Natural killer cell (primary cell): ENCODE measurements at regions not wholly inside any gene's neighbourhood (a gene's known extent, or its start where the extent isn't known, plus 50 kb on each side); places are given as distances from the start of the nearest gene placed in this dataset.

Experiments used
- ATAC-seq, 3 donors: fragments of 150-1000 bp in 2 of 3; fragments of 200-7000 bp in 1 of 3; cut with Tn5 transposase; 1 replicate in 1 of 3; 2 replicates in 2 of 3; pipeline ENCODE4 v1.10.0; 2021; ENCODE audit warnings: mild to moderate bottlenecking in 2 of 3, moderate library complexity in 2 of 3
- DNase-seq, 2 donors: peaks; one replicate each; pipeline versions ENCODE4 v3.0.0 to v3.0.0-alpha.2; 2013 to 2021; ENCODE audit warnings: mixed read lengths in 1 of 2
- H3K27ac ChIP-seq: one replicate; pipeline ENCODE4 v1.5.1; 2013; ENCODE audit warnings: mild to moderate bottlenecking, low read length
- H3K27me3 ChIP-seq: one replicate; pipeline ENCODE4 v1.6.1; 2013; ENCODE audit warnings: low read length; ENCODE audit not compliant: control insufficient read depth, insufficient read depth
- H3K36me3 ChIP-seq: one replicate; pipeline ENCODE4 v1.6.1; 2013; ENCODE audit warnings: low read length; ENCODE audit not compliant: control insufficient read depth, insufficient read depth
- H3K4me1 ChIP-seq: one replicate; pipeline ENCODE4 v1.6.1; 2013; ENCODE audit warnings: low read length; ENCODE audit not compliant: control insufficient read depth, insufficient read depth
- H3K4me3 ChIP-seq: one replicate; pipeline ENCODE4 v1.5.1; 2013; ENCODE audit warnings: low read length
- H3K9me3 ChIP-seq: one replicate; pipeline ENCODE4 v1.6.1; 2013; ENCODE audit warnings: low read length; ENCODE audit not compliant: control insufficient read depth, insufficient read depth
- H3K27ac Mint-ChIP-seq, 2 donors: one replicate each; pipeline ENCODE4 v1.8.0; 2022; ENCODE audit warnings: mild to moderate bottlenecking in 2 of 2, mixed read lengths in 2 of 2, moderate library complexity in 1 of 2
- H3K27me3 Mint-ChIP-seq, 2 donors: one replicate each; pipeline ENCODE4 v1.8.0; 2022; ENCODE audit warnings: low read depth in 2 of 2, mixed read lengths in 2 of 2
- H3K36me3 Mint-ChIP-seq: one replicate; pipeline ENCODE4 v1.8.0; 2022; ENCODE audit warnings: mixed read lengths
- H3K4me1 Mint-ChIP-seq, 2 donors: one replicate each; pipeline ENCODE4 v1.8.0; 2022; ENCODE audit warnings: mixed read lengths in 2 of 2
- H3K4me3 Mint-ChIP-seq: one replicate; pipeline ENCODE4 v1.8.0; 2022; ENCODE audit warnings: mild to moderate bottlenecking, moderate library complexity, mixed read lengths
- H3K9me3 Mint-ChIP-seq, 2 donors: one replicate each; pipeline ENCODE4 v1.8.0; 2022; ENCODE audit warnings: mixed read lengths in 2 of 2
- CTCF ChIP-seq: fragments of 200-600 bp; IDR thresholded peaks from one replicate; pipeline ENCODE4 v1.8.0; 2022; ENCODE audit warnings: antibody characterized with exemption
- WGBS: methylation state at CpG from one replicate; pipeline ENCODE4 v1.1.7; 2013; ENCODE audit warnings: missing lambda C conversion rate; ENCODE audit not compliant: insufficient coverage; 5-methylcytosine and 5-hydroxymethylcytosine counted together
- intact Hi-C: fragments of 100-400 bp; cut with micrococcal nuclease; formaldehyde crosslinking; loops from one replicate; pipeline ENCODE4 v1.14.2; 2022

GRCh38 chr1:208766832-208767231 lies 522.6 kb upstream of the PLXNA2 start:
- ATAC-seq (no peak), DNase-seq (no peak)
- Mint-ChIP-seq H3K27me3 (no peaks in the 10 kb centered on the region), H3K36me3 (no peaks in the 10 kb centered on the region), H3K27ac (no peak overlapping the region), H3K4me3 (no peak overlapping the region), H3K4me1 (no peaks in the 10 kb centered on the region), H3K9me3 (peaks cover 0 to 2% of the 10 kb centered on the region in 2 donors)
- TF ChIP-seq CTCF = no peak
- no peaks in the 10 kb centered on the region for H3K4me1 ChIP-seq
- no peak overlapping the region for H3K4me3 ChIP-seq
- no peaks in the 10 kb centered on the region for H3K27me3 ChIP-seq
- H3K27ac ChIP-seq = no peak overlapping the region
- no peaks in the 10 kb centered on the region for H3K9me3 ChIP-seq
- 76% methylated on average over 4 of the region's 4 CpGs for WGBS
- intact Hi-C loops = no loop called here
- H3K36me3 ChIP-seq = no peaks in the 10 kb centered on the region

- no peak for ATAC-seq
- Mint-ChIP-seq H3K9me3 (peaks cover under 1 to 2% of the 10 kb centered on the region in 2 donors), H3K27ac (no peak overlapping the region), H3K36me3 (no peaks in the 10 kb centered on the region), H3K4me1 (no peaks in the 10 kb centered on the region), H3K4me3 (no peak overlapping the region), H3K27me3 (no peaks in the 10 kb centered on the region)
- H3K9me3 ChIP-seq = no peaks in the 10 kb centered on the region
- intact Hi-C loops = no loop called here
- no peaks in the 10 kb centered on the region for H3K27me3 ChIP-seq
- no peak for DNase-seq
- no peaks in the 10 kb centered on the region for H3K4me1 ChIP-seq
- H3K27ac ChIP-seq = no peak overlapping the region
- no peaks in the 10 kb centered on the region for H3K36me3 ChIP-seq
- no peak for TF ChIP-seq CTCF
- H3K4me3 ChIP-seq = no peak overlapping the region
- WGBS = 100% methylated on average over 2 of the region's 3 CpGs
Observed at GRCh38 chr1:208767816-208768215, 523.6 kb upstream of the PLXNA2 start.

- no peak for TF ChIP-seq CTCF
- no peak overlapping the region for H3K27ac Mint-ChIP-seq
- H3K27me3 ChIP-seq = no peaks in the 10 kb centered on the region
- no peaks in the 10 kb centered on the region for H3K36me3 Mint-ChIP-seq
- no peak overlapping the region for H3K4me3 ChIP-seq
- intact Hi-C loops = no loop called here
- no peaks in the 10 kb centered on the region for H3K36me3 ChIP-seq
- H3K9me3 ChIP-seq = no peaks in the 10 kb centered on the region
- DNase-seq = no peak
- no peaks in the 10 kb centered on the region for H3K4me1 Mint-ChIP-seq
- WGBS = 68% methylated on average over 4 of the region's 4 CpGs
- no peaks in the 10 kb centered on the region for H3K4me1 ChIP-seq
- no peaks in the 10 kb centered on the region for H3K27me3 Mint-ChIP-seq
- no peak overlapping the region for H3K4me3 Mint-ChIP-seq
- H3K9me3 Mint-ChIP-seq = peaks cover 5 to 6% of the 10 kb centered on the region in 2 donors
- ATAC-seq = no peak
- H3K27ac ChIP-seq = no peak overlapping the region
Observed at GRCh38 chr1:208772891-208773290, 528.7 kb upstream of the PLXNA2 start.

GRCh38 chr1:208775841-208776240 lies 531.7 kb upstream of the PLXNA2 start:
- TF ChIP-seq CTCF = no peak
- no peak overlapping the region for H3K27ac ChIP-seq
- Mint-ChIP-seq H3K27ac (no peak overlapping the region), H3K9me3 (peaks cover 5 to 6% of the 10 kb centered on the region in 2 donors), H3K27me3 (no peaks in the 10 kb centered on the region), H3K4me3 (no peak overlapping the region), H3K36me3 (no peaks in the 10 kb centered on the region), H3K4me1 (no peaks in the 10 kb centered on the region)
- H3K36me3 ChIP-seq = no peaks in the 10 kb centered on the region
- no peak overlapping the region for H3K4me3 ChIP-seq
- no peaks in the 10 kb centered on the region for H3K27me3 ChIP-seq
- no peaks in the 10 kb centered on the region for H3K4me1 ChIP-seq
- WGBS = 71% methylated on average over 2 of the region's 3 CpGs
- DNase-seq (no peak), ATAC-seq (no peak)
- intact Hi-C loops = no loop called here
- H3K9me3 ChIP-seq = no peaks in the 10 kb centered on the region
